HCT116 (cell line): ENCODE measurements at regions not wholly inside any gene's neighbourhood (a gene's known extent, or its start where the extent isn't known, plus 50 kb on each side); places are given as distances from the start of the nearest gene placed in this dataset.

ENCODE experiments used
- ATAC-seq: fragments of 200-7000 bp; cut with Tn5 transposase; 2 replicates; pipeline ENCODE4 v1.9.1; 2020; ENCODE audit warnings: mild to moderate bottlenecking, moderate library complexity
- BruUV-seq: library from RNA; stranded (reverse); fragments of 400-500 nt; replicated peaks from 2 replicates; lab custom pipeline; 2021; lab: Mats Ljungman, UMichigan
- CTCF ChIA-PET: fragments of 300-600 bp; sonication (Branson Sonifier 250); formaldehyde crosslinking; loops from one replicate; lab custom pipeline; 2021; ENCODE audit warnings: antibody characterized with exemption; lab: Charles Lee
- POLR2A ChIA-PET: fragments of 300-600, 350-600 bp; sonication (Branson Sonifier 250); formaldehyde crosslinking; loops from one replicate; lab custom pipeline; 2021; ENCODE audit warnings: antibody characterized with exemption; lab: Charles Lee
- RAD21 ChIA-PET, 2 experiments: fragments of 300-600 bp; sonication (Branson Sonifier 250); formaldehyde crosslinking; loops; one replicate each; lab custom pipeline; 2023; ENCODE audit warnings: low total read pairs in 2 of 2; ENCODE audit not compliant: uncharacterized antibody in 2 of 2, unreplicated experiment in 2 of 2, low non-redundant PET in 1 of 2; lab: Charles Lee
- DNase-seq: peaks from one replicate; pipeline ENCODE4 v3.0.0-alpha.2; 2010; ENCODE audit warnings: low read depth, low spot score
- H2AFZ ChIP-seq: fragments of 200-600 bp; shearing (Covaris generic), sonication (generic); 2 replicates; pipeline ENCODE4 v1.6.1; 2017; ENCODE audit warnings: low read depth, mixed run types, mixed read lengths, antibody characterized with exemption, low read length; ENCODE audit not compliant: poor library complexity, severe bottlenecking
- H3K27ac ChIP-seq: 2 replicates; pipeline ENCODE4 v1.5.1; 2012; ENCODE audit warnings: low read depth, low read length
- H3K27me3 ChIP-seq: fragments of 200-600 bp; sonication (generic); 2 replicates; pipeline ENCODE4 v1.6.1; 2016; ENCODE audit warnings: mixed run types, low read length, mixed read lengths; ENCODE audit not compliant: insufficient read depth
- H3K36me3 ChIP-seq, 2 experiments: fragments of 200-500 bp in 1 of 2; fragments of 200-600 bp in 1 of 2; sonication (Bioruptor generic) in 1 of 2; sonication (generic) in 1 of 2; 2 replicates each; pipeline versions ENCODE4 v1.5.1 to v1.6.1; 2014 to 2016; ENCODE audit warnings: low read length in 2 of 2, inconsistent platforms in 1 of 2, mixed read lengths in 1 of 2, mixed run types in 1 of 2; ENCODE audit not compliant: insufficient read depth in 2 of 2, control insufficient read depth in 1 of 2
- H3K4me1 ChIP-seq, 2 experiments: fragments of 200-600 bp in 1 of 2; sonication (generic) in 1 of 2; 2 replicates each; pipeline versions ENCODE4 v1.5.1 to v1.6.1; 2012 to 2017; ENCODE audit warnings: low read length in 2 of 2, inconsistent platforms in 1 of 2, mild to moderate bottlenecking in 1 of 2, mixed read lengths in 1 of 2, mixed run types in 1 of 2, moderate library complexity in 1 of 2; ENCODE audit not compliant: insufficient read depth in 2 of 2, control insufficient read depth in 1 of 2
- H3K4me2 ChIP-seq: fragments of 200-600 bp; sonication (generic); 2 replicates; pipeline ENCODE4 v1.6.1; 2017; ENCODE audit warnings: mixed run types, low read length, mixed read lengths
- H3K4me3 ChIP-seq, 2 experiments: fragments of 200-600 bp in 1 of 2; sonication (generic) in 1 of 2; replicated peaks in 1 of 2; 2 replicates each; pipeline ENCODE4 v1.5.1; 2011 to 2016; ENCODE audit warnings: low read length in 2 of 2, control low read depth in 1 of 2, low read depth in 1 of 2, mild to moderate bottlenecking in 1 of 2, mixed read lengths in 1 of 2, mixed run types in 1 of 2
- H3K79me2 ChIP-seq: fragments of 200-600 bp; sonication (generic); 2 replicates; pipeline ENCODE4 v1.6.1; 2017; ENCODE audit warnings: mild to moderate bottlenecking, mixed run types, low read length, moderate library complexity, mixed read lengths; ENCODE audit not compliant: insufficient read depth
- H3K9ac ChIP-seq: fragments of 200-600 bp; sonication (generic); 2 replicates; pipeline ENCODE4 v1.6.1; 2016; ENCODE audit warnings: low read length, mixed read lengths
- H3K9me2 ChIP-seq: fragments of 200-600 bp; sonication (generic), shearing (Covaris generic); 2 replicates; pipeline ENCODE4 v1.6.1; 2017; ENCODE audit warnings: mixed run types, mild to moderate bottlenecking, moderate library complexity; ENCODE audit not compliant: insufficient read depth
- H3K9me3 ChIP-seq, 2 experiments: fragments of 200-500 bp in 1 of 2; fragments of 200-600 bp in 1 of 2; sonication (Bioruptor generic) in 1 of 2; sonication (generic) in 1 of 2; 2 replicates each; pipeline ENCODE4 v1.6.1; 2014 to 2017; ENCODE audit warnings: low read length in 2 of 2, mixed read lengths in 2 of 2, inconsistent platforms in 1 of 2, low read depth in 1 of 2, mild to moderate bottlenecking in 1 of 2, mixed run types in 1 of 2, moderate library complexity in 1 of 2; ENCODE audit not compliant: control insufficient read depth in 1 of 2, insufficient read depth in 1 of 2
- H4K20me1 ChIP-seq: fragments of 200-600 bp; sonication (generic), shearing (Covaris generic); 2 replicates; pipeline ENCODE4 v1.6.1; 2017; ENCODE audit warnings: mixed run types, mild to moderate bottlenecking, moderate library complexity; ENCODE audit not compliant: insufficient read depth
- CTCF ChIP-seq, 3 experiments: fragments of 200-600 bp in 1 of 3; sonication (generic) in 1 of 3; IDR thresholded peaks in 2 of 3; conservative IDR thresholded peaks in 1 of 3; 2 replicates each; pipeline ENCODE4 v1.5.1; 2012 to 2017; ENCODE audit warnings: low read depth in 2 of 3, low read length in 2 of 3, antibody characterized with exemption in 1 of 3, borderline replicate concordance in 1 of 3, control low read depth in 1 of 3, mild to moderate bottlenecking in 1 of 3, mixed read lengths in 1 of 3, mixed run types in 1 of 3, moderate library complexity in 1 of 3; ENCODE audit not compliant: insufficient read depth in 1 of 3
- FOSL1 ChIP-seq: IDR thresholded peaks from 2 replicates; pipeline ENCODE4 v1.6.1; 2012; ENCODE audit warnings: low read depth
- JUND ChIP-seq: IDR thresholded peaks from 2 replicates; pipeline ENCODE4 v1.6.1; 2012
- POLR2AphosphoS5 ChIP-seq: IDR thresholded peaks from 2 replicates; pipeline ENCODE4 v1.6.1; 2011; ENCODE audit warnings: mild to moderate bottlenecking, low read depth, low read length, moderate library complexity
- SP1 ChIP-seq: IDR thresholded peaks from 2 replicates; pipeline ENCODE4 v1.6.1; 2012; ENCODE audit warnings: low read depth
- TCF7L2 ChIP-seq: IDR thresholded peaks from 2 replicates; pipeline ENCODE4 v1.7.0; 2011; ENCODE audit warnings: borderline replicate concordance, inconsistent platforms; ENCODE audit not compliant: insufficient read depth, insufficient read length; ENCODE audit errors: extremely low read depth
- ZNF274 ChIP-seq: fragments of 200-500 bp; sonication (Bioruptor generic); IDR thresholded peaks from 2 replicates; pipeline ENCODE4 v1.6.1; 2014; ENCODE audit warnings: mild to moderate bottlenecking, low read depth, low read length, inconsistent platforms
- intact Hi-C: fragments of 100-400 bp; cut with micrococcal nuclease; formaldehyde crosslinking; loops from 2 replicates; pipeline ENCODE4 v1.10.0; 2022
- TF ChIP-seq, protein P1 (sequence below): IDR thresholded peaks from 2 replicates; pipeline ENCODE4 v1.6.1; 2011; ENCODE audit warnings: mild to moderate bottlenecking, low read length, moderate library complexity; ENCODE audit not compliant: insufficient replicate concordance; ENCODE audit errors: extremely low read depth

DNA sequence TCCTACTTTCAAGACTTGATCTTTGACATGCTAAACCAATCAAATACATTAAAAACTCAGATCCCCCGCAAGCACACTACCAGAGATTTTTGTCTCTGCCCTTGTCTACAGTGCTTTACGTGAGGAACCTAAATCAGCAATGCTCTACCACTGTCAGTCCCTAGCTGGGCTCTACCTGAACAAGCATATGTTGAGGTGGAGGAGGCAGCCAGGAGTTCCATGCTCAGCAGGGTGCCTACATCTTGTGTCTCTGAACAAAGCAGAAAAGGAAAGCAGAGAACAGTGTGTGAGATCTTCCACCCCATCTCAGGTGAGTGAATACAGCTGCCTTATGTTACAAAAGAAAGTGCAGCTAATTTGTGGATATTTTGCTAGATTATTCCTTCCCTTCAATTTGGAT is 255.0 kb downstream of the NDUFS4 start:
- CTCF ChIA-PET: no interaction called here

GRCh38 chr5:53817183-53817582 is 256.7 kb downstream of the NDUFS4 start:
- intact Hi-C loops: no loop called here
- DNase-seq (no peak), ATAC-seq (no peak)
- ChIA-PET CTCF (no interaction called here), RAD21 (no interaction called here), POLR2A (no interaction called here)
- Histone ChIP-seq H4K20me1 (no peaks in the 10 kb centered on the region), H3K4me3 (no peak overlapping the region), H2AFZ (no peak overlapping the region), H3K79me2 (no peaks in the 10 kb centered on the region), H3K9me3 (no peaks in the 10 kb centered on the region), H3K27me3 (no peaks in the 10 kb centered on the region), H3K27ac (no peak overlapping the region), H3K9me2 (no peaks in the 10 kb centered on the region), H3K9ac (no peak overlapping the region), H3K36me3 (no peaks in the 10 kb centered on the region), H3K4me2 (no peak overlapping the region), H3K4me1 (no peaks in the 10 kb centered on the region)
- no TSS peak for BruUV-seq
- TF ChIP-seq, protein P1, sequence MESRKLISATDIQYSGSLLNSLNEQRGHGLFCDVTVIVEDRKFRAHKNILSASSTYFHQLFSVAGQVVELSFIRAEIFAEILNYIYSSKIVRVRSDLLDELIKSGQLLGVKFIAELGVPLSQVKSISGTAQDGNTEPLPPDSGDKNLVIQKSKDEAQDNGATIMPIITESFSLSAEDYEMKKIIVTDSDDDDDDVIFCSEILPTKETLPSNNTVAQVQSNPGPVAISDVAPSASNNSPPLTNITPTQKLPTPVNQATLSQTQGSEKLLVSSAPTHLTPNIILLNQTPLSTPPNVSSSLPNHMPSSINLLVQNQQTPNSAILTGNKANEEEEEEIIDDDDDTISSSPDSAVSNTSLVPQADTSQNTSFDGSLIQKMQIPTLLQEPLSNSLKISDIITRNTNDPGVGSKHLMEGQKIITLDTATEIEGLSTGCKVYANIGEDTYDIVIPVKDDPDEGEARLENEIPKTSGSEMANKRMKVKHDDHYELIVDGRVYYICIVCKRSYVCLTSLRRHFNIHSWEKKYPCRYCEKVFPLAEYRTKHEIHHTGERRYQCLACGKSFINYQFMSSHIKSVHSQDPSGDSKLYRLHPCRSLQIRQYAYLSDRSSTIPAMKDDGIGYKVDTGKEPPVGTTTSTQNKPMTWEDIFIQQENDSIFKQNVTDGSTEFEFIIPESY: no peak
- TF ChIP-seq CTCF (IDR thresholded peaks at IDR 0.05 in 2 of 3, conservative IDR thresholded peaks at IDR 0.05 in 1 of 3; ENCODE audit: borderline replicate concordance in 1 of 3, insufficient read depth in 1 of 3, low read depth in 2 of 3, low read length in 2 of 3): no peak
- TF ChIP-seq SP1: no peak
- TF ChIP-seq POLR2AphosphoS5: no peak
- TF ChIP-seq FOSL1: no peak
- TF ChIP-seq TCF7L2: no peak

More for the DNA sequence above, 255.0 kb downstream of the NDUFS4 start:
- intact Hi-C loops: no loop called here
- H3K4me2 ChIP-seq: no peak overlapping the region
- no peak overlapping the region for H2AFZ ChIP-seq
- H3K9me3 ChIP-seq: no peaks in the 10 kb centered on the region
- H3K9ac ChIP-seq: no peak overlapping the region
- H3K9me2 ChIP-seq: no peaks in the 10 kb centered on the region
- H4K20me1 ChIP-seq: no peaks in the 10 kb centered on the region
- ATAC-seq (no peak), DNase-seq (no peak)
- ChIA-PET RAD21 (no interaction called here), POLR2A (no interaction called here)
- no peaks in the 10 kb centered on the region for H3K4me1 ChIP-seq
- no peaks in the 10 kb centered on the region for H3K27me3 ChIP-seq
- BruUV-seq: no TSS peak
- no peak overlapping the region for H3K4me3 ChIP-seq
- no peak for TF ChIP-seq TCF7L2
- TF ChIP-seq, protein P1: no peak
- TF ChIP-seq JUND: no peak
- TF ChIP-seq ZNF274: no peak
- H3K27ac ChIP-seq: no peak overlapping the region
- H3K36me3 ChIP-seq: no peaks in the 10 kb centered on the region
- H3K79me2 ChIP-seq: no peaks in the 10 kb centered on the region
